T-helper 17 cell (primary cell): ENCODE measurements at regions not wholly inside any gene's neighbourhood (a gene's known extent, or its start where the extent isn't known, plus 50 kb on each side); places are given as distances from the start of the nearest gene placed in this dataset.

Experiments used
- ATAC-seq: fragments of 150-1000 bp; cut with Tn5 transposase; 2 replicates; pipeline ENCODE4 v1.10.0; 2021; ENCODE audit warnings: mild to moderate bottlenecking, moderate library complexity
- DNase-seq, 3 donors: peaks; one replicate each; pipeline versions ENCODE4 v3.0.0 to v3.0.0-alpha.2; 2020 to 2021
- H3K9me3 ChIP-seq: one replicate; pipeline ENCODE4 v1.7.0; 2013; ENCODE audit warnings: low read length, mild to moderate bottlenecking; ENCODE audit not compliant: control insufficient read depth, poor library complexity, severe bottlenecking
- H3K27ac Mint-ChIP-seq: one replicate; pipeline ENCODE4 v1.8.0; 2022; ENCODE audit warnings: mild to moderate bottlenecking, moderate library complexity, mixed read lengths
- H3K27me3 Mint-ChIP-seq: one replicate; pipeline ENCODE4 v1.8.0; 2022; ENCODE audit warnings: mixed read lengths
- H3K36me3 Mint-ChIP-seq: one replicate; pipeline ENCODE4 v1.8.0; 2022; ENCODE audit warnings: low read depth, mixed read lengths
- H3K4me1 Mint-ChIP-seq: one replicate; pipeline ENCODE4 v1.8.0; 2022; ENCODE audit warnings: mild to moderate bottlenecking, mixed read lengths
- H3K4me3 Mint-ChIP-seq: one replicate; pipeline ENCODE4 v1.8.0; 2022; ENCODE audit warnings: mild to moderate bottlenecking, moderate library complexity, mixed read lengths

GRCh38 chr13:60318186-60318585, 78.8 kb upstream of the TDRD3 start:
- peaks cover 3% of the 10 kb centered on the region for H3K36me3 Mint-ChIP-seq
- H3K4me3 Mint-ChIP-seq: no peak overlapping the region
- peaks cover 15% of the 10 kb centered on the region for H3K27me3 Mint-ChIP-seq

GRCh38 chr13:60324131-60324530, 72.9 kb upstream of the TDRD3 start:
- H3K4me3 Mint-ChIP-seq: no peak overlapping the region
- H3K27me3 Mint-ChIP-seq: peaks cover 10% of the 10 kb centered on the region
- ATAC-seq (no peak), DNase-seq (no peak)
- H3K36me3 Mint-ChIP-seq: peaks cover 3% of the 10 kb centered on the region
- H3K4me1 Mint-ChIP-seq: peaks cover 2% of the 10 kb centered on the region
- H3K9me3 ChIP-seq: no peaks in the 10 kb centered on the region
- no peak overlapping the region for H3K27ac Mint-ChIP-seq

More at GRCh38 chr13:60318186-60318585, 78.8 kb upstream of the TDRD3 start:
- Mint-ChIP-seq H3K4me1 (peaks cover 6% of the 10 kb centered on the region), H3K27ac (no peak overlapping the region)
- ATAC-seq: no peak
- no peak for DNase-seq
- H3K9me3 ChIP-seq: no peaks in the 10 kb centered on the region

DNA sequence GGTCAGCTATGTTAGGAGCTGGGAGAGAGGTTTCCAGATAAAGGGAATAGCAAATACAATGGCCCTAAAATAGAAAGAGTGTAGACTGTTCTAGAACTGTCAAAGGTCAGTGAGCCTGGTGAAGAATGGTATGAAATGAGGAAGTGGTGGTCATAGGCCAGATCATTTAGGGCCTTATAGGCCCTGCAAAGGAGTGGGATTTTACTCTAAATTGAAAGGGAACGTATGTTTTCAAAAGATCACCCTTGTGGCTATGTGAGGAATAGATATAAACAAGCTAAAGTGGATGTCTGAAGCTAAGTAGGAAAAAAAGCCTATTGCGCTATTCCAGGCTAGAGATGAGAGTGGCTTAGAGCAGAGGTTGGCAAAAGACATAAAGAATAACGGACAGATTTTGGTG, 70.7 kb upstream of the TDRD3 start:
- peaks cover 8% of the 10 kb centered on the region for H3K4me1 Mint-ChIP-seq
- peaks cover 22% of the 10 kb centered on the region for H3K27me3 Mint-ChIP-seq
- peaks cover 3% of the 10 kb centered on the region for H3K36me3 Mint-ChIP-seq
- H3K27ac Mint-ChIP-seq: no peak overlapping the region
- ATAC-seq: no peak
- no peak for DNase-seq
- H3K4me3 Mint-ChIP-seq: no peak overlapping the region
- H3K9me3 ChIP-seq: no peaks in the 10 kb centered on the region

- no peaks in the 10 kb centered on the region for H3K9me3 ChIP-seq
- Mint-ChIP-seq H3K36me3 (peaks cover 3% of the 10 kb centered on the region), H3K27ac (no peak overlapping the region), H3K27me3 (peaks cover 33% of the 10 kb centered on the region), H3K4me1 (peaks cover 12% of the 10 kb centered on the region), H3K4me3 (no peak overlapping the region)
- ATAC-seq (no peak), DNase-seq (no peak)
Measured at GRCh38 chr13:60327511-60327910, 69.5 kb upstream of the TDRD3 start.

- ATAC-seq: no peak
- Mint-ChIP-seq H3K4me1 (peaks cover 12% of the 10 kb centered on the region), H3K4me3 (no peak overlapping the region), H3K27ac (no peak overlapping the region), H3K27me3 (peaks cover 34% of the 10 kb centered on the region), H3K36me3 (peaks cover 3% of the 10 kb centered on the region)
- no peak for DNase-seq
- no peaks in the 10 kb centered on the region for H3K9me3 ChIP-seq
Measured at GRCh38 chr13:60328073-60328472, 68.9 kb upstream of the TDRD3 start.

DNA sequence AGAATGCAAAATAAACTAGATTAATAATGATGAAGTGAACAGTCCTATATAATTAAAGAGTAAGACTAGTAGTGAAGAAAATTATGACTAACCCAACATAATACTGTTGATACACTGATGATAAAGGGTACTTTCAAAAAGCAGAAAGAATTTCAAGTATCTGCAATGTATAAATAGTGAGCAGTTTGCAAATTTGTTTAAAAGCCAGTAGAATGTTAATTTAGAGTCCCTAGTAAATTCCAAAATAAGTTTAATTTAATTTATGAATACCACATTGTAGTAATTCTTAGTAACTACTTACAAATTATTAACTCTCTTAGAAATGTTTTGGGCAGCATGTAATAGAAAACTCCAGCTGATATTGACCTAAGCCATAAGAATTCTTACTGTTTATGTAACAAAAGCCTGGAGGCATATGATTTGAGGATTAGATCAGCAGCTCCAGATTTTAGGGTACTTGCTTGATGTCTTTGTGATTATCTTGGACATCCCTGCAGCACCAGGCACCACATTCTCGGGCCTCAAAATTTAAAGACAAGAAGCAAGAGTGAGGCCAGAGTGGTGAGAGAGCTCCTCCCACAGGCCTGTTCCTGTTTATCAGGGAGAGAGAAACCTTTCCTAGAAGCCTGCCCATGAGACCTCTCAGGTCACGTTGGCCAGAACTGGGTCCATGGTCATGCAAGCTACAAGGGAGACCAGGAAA, 67.6 kb upstream of the TDRD3 start:
- DNase-seq: no peak
- no peak overlapping the region for H3K27ac Mint-ChIP-seq
- H3K27me3 Mint-ChIP-seq: peaks cover 33% of the 10 kb centered on the region
- no peaks in the 10 kb centered on the region for H3K9me3 ChIP-seq
- peaks cover 3% of the 10 kb centered on the region for H3K36me3 Mint-ChIP-seq
- no peak overlapping the region for H3K4me3 Mint-ChIP-seq
- H3K4me1 Mint-ChIP-seq: peaks cover 12% of the 10 kb centered on the region
- no peak for ATAC-seq

GRCh38 chr13:60331249-60332012, 65.6 kb upstream of the TDRD3 start:
- no peak for DNase-seq
- Mint-ChIP-seq H3K4me3 (no peak overlapping the region), H3K27ac (no peak overlapping the region), H3K4me1 (peaks cover 12% of the 10 kb centered on the region), H3K27me3 (peaks cover 30% of the 10 kb centered on the region), H3K36me3 (peaks cover 3% of the 10 kb centered on the region)
- H3K9me3 ChIP-seq: no peaks in the 10 kb centered on the region
- ATAC-seq: no peak

DNA sequence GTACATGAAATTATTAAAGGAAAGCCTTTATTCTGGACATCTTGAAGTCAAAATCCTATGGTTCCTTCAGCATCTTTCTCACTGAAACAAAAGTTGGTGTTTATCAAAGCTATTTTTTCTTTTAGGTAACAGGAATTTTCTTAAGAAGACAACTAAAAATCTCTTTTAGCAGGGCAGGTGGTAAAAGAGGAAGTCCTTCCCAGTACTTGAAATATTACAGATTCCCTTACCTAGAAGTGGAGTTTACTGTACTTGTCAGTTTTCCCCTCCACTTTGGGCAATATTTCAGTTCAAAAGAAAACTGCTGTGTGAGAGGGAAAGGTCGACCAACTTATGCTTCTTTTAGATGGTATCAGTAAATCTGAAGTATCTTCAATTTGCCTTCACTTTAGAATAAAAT, 64.3 kb upstream of the TDRD3 start:
- Mint-ChIP-seq H3K36me3 (no peaks in the 10 kb centered on the region), H3K27ac (no peak overlapping the region), H3K4me3 (no peak overlapping the region), H3K27me3 (peaks cover 26% of the 10 kb centered on the region), H3K4me1 (peaks cover 9% of the 10 kb centered on the region)
- ATAC-seq (no peak), DNase-seq (no peak)
- no peaks in the 10 kb centered on the region for H3K9me3 ChIP-seq

GRCh38 chr13:60334310-60334709, 62.7 kb upstream of the TDRD3 start:
- H3K9me3 ChIP-seq: no peaks in the 10 kb centered on the region
- ATAC-seq (no peak), DNase-seq (no peak)
- Mint-ChIP-seq H3K27ac (no peak overlapping the region), H3K36me3 (peaks cover under 1% of the 10 kb centered on the region), H3K4me3 (no peak overlapping the region), H3K27me3 (peaks cover 30% of the 10 kb centered on the region), H3K4me1 (peaks cover 9% of the 10 kb centered on the region)

DNA sequence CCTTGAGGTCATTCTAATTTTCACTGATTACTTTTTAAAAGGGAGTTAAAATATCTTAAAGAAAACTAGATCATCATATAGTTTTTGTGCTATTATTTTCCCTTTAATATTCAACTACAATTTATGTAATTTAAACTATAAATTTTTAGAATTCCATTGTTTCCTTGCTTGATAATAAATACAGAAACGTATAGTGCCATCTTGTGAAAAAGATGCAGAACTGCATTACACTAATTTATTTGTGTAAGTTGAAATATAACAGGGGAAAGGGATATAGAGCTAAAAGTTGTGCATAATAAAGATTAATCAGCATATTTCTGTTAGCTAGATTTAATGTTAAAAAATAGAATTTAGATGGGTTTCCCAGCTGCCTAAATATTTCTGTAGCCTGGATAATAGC, 61.5 kb upstream of the TDRD3 start:
- H3K4me3 Mint-ChIP-seq: no peak overlapping the region
- H3K36me3 Mint-ChIP-seq: peaks cover 2% of the 10 kb centered on the region
- H3K27me3 Mint-ChIP-seq: peaks cover 26% of the 10 kb centered on the region
- ATAC-seq (no peak), DNase-seq (no peak)
- H3K27ac Mint-ChIP-seq: no peak overlapping the region
- H3K4me1 Mint-ChIP-seq: peaks cover 4% of the 10 kb centered on the region
- no peaks in the 10 kb centered on the region for H3K9me3 ChIP-seq

DNA sequence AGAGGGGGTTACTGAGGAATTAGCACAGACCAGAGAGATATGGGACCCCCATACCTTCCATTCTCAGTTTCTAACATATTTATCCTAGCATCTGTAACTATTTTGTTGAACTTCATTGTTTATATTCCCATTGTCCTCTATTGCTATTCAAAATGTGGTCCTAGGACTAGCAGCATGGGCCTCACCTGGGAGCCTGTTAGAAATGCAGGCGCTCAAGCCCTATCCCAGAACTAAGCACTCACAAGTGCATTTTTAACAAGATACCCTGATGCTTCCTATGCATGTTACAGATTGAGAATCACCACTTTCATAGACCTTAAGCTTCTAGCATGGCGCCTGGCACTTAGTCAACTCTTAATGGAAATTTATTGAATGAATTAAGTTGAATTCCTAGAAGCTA, 58.3 kb upstream of the TDRD3 start:
- ATAC-seq (no peak), DNase-seq (no peak)
- no peaks in the 10 kb centered on the region for H3K9me3 ChIP-seq
- no peak overlapping the region for H3K4me3 Mint-ChIP-seq
- H3K36me3 Mint-ChIP-seq: peaks cover 2% of the 10 kb centered on the region
- peaks cover 19% of the 10 kb centered on the region for H3K27me3 Mint-ChIP-seq
- no peaks in the 10 kb centered on the region for H3K4me1 Mint-ChIP-seq
- H3K27ac Mint-ChIP-seq: no peak overlapping the region

GRCh38 chr13:60343978-60344377, 53.0 kb upstream of the TDRD3 start:
- ATAC-seq: no peak
- H3K9me3 ChIP-seq: no peaks in the 10 kb centered on the region
- DNase-seq: no peak
- Mint-ChIP-seq H3K36me3 (peaks cover 3% of the 10 kb centered on the region), H3K27ac (no peak overlapping the region), H3K27me3 (peaks cover 47% of the 10 kb centered on the region), H3K4me3 (no peak overlapping the region), H3K4me1 (no peaks in the 10 kb centered on the region)

DNA sequence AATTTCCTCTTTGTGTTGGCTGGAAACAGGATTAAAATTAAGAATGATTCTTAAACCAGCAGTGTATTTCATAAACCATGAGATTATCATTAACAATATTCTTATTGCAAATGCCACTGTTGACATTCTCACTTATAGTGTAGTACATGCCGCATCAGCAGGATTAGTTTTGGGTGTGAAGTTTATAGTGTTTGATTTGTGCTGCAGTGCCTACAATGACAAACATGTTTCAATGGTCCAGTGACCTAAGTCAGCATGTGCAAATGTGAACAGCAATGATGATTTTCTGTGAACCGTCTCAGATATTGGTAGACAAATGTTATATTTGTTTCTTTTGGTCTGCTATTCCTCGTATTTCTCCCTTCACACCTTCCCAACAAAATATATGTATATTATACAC, 49.8 kb upstream of the TDRD3 start:
- no peak for DNase-seq
- H3K4me1 Mint-ChIP-seq: no peaks in the 10 kb centered on the region
- no peak overlapping the region for H3K27ac Mint-ChIP-seq
- ATAC-seq: no peak
- H3K9me3 ChIP-seq: no peaks in the 10 kb centered on the region
- peaks cover 3% of the 10 kb centered on the region for H3K36me3 Mint-ChIP-seq
- H3K4me3 Mint-ChIP-seq: no peak overlapping the region
- peaks cover 53% of the 10 kb centered on the region for H3K27me3 Mint-ChIP-seq
